NCI-H524 (cell line): ENCODE measurements at regions not wholly inside any gene's neighbourhood (a gene's known extent, or its start where the extent isn't known, plus 50 kb on each side); places are given as distances from the start of the nearest gene placed in this dataset.
A peak's percentile ranks its signal among the peaks of the same experiment; 100 is the strongest.

ENCODE experiments used
- DNase-seq, 2 experiments: peaks; one replicate each; lab custom pipeline; 2025; lab: John Stamatoyannopoulos, UW

DNA sequence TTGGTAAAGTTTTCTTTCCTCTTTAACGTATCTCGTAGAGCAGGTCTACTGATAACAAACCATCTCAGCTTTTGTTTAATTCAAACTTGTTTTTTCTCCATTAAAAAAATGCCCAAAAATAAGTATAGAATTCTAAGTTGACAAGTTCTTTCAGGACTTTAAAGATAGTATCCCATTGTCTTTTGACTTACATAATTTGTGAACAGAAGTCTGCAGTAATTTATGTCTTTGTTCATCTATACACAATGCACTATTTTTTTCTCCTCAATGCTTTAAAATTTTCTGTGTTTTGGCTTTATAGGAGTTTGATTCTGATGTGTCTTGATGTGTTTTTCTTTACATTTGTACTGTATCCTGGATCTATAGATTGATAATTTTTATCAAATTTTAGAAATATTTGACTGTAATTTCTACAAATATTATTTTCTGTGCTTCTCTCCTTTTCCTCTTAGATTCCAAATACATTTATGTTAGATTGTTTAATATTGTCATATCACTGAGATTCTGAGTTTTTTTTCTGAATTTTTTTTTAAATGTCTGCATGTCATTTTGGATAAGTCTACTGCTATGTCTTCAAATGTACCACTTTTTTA lies 143.3 kb downstream of the FTCDNL1 start:
- no peak for DNase-seq

GRCh38 chr2:199705538-199705937 lies 145.5 kb downstream of the FTCDNL1 start:
- DNase-seq, result no peak

DNA sequence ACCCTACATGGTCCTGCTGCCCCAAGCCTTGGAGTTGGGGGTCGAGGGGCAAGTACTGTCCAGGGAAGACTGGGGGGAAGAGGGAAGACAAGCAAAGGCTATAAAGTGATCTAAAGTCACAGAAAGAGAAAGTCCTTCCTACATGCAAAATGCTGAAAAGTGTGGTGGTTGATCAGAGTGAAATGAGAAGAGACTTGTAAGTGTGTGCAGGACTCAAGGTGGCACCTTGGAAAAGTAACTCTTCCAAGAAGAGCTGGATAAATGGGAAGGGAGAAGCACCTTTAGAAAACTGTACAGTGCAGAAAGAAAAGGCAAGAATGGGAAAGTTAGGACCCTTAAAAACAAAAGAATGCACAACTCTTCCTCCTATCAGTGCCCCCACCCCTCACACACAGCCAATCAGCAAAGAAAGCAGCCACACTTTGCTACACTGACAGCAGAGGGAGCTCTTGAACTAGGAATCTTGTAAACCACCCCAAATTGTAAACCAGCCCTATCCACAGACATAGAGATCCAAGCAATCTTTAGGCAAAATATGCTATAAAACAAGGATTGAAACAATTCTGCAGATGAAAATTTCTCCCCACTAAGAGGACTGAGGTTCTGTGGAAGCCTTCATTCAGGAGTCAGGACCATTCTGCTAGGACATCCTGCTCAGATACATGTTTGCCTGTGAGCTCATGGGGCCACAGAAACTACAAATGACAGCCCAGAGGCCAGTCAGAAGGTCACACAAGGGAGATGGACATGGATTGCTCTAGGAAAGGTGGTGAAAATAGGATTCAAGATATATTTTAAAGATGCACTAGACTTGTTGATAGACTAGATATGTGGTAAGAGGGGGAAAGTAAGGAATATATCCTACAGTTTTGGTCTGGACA lies 146.4 kb downstream of the FTCDNL1 start:
- DNase-seq, result peak; percentile 3 to 40

- DNase-seq, result no peak
These were observed 147.8 kb downstream of the FTCDNL1 start for GRCh38 chr2:199703199-199703598.

- DNase-seq, result no peak
These were observed 153.5 kb downstream of the FTCDNL1 start for GRCh38 chr2:199697469-199697868.

DNA sequence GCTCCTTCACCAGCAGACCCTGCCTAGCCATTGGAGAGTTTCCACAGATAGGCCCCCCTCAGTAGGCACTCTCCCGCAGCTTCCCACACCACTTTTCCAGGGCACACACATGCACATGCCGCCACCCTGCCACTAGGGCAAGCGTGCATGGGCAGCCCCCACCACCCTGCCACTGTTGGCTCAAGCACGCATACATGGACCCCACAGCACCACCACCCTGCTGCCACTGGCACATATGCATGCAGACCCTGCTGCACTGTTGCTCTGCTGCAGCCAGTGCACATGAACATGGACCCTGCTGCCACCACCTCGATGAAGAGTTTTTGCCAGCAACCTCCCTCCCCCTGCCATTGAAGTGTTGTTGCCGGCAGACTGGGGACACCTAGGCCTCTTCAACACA lies 154.9 kb downstream of the FTCDNL1 start:
- no peak for DNase-seq

GRCh38 chr2:199693861-199694260 lies 157.1 kb downstream of the FTCDNL1 start:
- no peak for DNase-seq

DNA sequence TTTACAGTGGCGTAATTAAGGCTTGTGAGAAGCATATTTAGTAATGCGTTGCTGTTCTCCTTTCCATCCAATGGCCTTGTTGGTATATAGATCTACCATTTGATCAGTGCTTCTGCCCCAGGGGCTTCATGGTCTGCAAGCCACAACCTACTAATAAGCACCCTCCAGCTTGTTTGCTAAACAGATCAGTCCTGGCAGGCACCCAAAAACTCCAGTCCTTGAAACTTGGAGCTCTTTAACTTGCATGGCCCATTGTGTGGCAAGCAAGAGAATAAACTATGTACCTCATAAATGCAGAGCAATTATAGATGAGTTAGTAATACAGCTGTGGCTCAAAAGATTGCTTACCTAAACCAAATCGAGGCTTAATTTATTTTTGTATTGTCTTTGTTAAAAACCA lies 158.5 kb downstream of the FTCDNL1 start:
- peak in 1 of 2 experiments; percentile 24 for DNase-seq

GRCh38 chr2:199690225-199690624 lies 160.8 kb downstream of the FTCDNL1 start:
- DNase-seq, result no peak

DNA sequence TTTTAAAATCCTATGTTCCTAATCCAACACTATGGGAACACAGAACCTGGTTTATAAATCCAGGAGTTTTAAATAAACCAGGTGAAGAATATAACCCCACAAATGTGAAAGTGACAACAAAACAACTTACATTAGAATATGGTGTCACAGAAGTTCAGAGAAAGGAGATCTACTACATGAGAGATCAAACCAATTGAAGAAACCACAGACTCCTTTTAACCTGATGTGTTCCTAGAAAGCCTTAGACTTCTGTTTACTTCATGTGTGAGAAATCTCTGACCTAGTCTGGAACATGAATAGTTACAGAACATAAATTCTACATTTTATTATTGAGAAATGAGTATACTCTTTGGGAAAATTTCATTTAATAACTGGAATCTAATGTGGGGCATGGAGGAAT lies 165.3 kb downstream of the FTCDNL1 start:
- DNase-seq, result no peak

- no peak for DNase-seq
These were observed 166.2 kb downstream of the FTCDNL1 start for GRCh38 chr2:199684832-199685231.

GRCh38 chr2:199684168-199684567 lies 166.8 kb downstream of the FTCDNL1 start:
- no peak for DNase-seq

- DNase-seq, result no peak
These were observed 169.0 kb downstream of the FTCDNL1 start for GRCh38 chr2:199682001-199682400.

DNA sequence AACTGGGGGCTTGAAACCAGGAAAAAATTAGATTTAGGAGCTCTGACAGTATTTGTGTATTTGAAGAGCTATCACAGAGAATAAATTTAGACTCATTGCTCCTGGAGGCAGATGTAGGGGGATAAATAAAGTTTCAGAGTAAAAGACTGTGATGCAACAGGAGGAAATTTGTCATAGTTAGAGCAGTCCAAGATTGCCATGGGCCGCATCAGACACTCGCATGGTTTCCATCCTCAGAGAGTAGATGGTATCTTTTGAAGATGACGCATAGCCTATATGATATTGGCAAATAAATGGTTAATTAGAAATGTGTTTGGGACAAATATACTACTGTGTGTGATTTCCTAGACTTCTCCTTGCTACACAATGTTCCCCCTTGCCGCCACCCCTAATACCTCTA lies 170.5 kb downstream of the FTCDNL1 start:
- DNase-seq, result no peak

- DNase-seq, result no peak
These were observed 171.1 kb downstream of the FTCDNL1 start for GRCh38 chr2:199679883-199680282.

GRCh38 chr2:199677881-199678280 lies 173.1 kb downstream of the FTCDNL1 start:
- no peak for DNase-seq

DNA sequence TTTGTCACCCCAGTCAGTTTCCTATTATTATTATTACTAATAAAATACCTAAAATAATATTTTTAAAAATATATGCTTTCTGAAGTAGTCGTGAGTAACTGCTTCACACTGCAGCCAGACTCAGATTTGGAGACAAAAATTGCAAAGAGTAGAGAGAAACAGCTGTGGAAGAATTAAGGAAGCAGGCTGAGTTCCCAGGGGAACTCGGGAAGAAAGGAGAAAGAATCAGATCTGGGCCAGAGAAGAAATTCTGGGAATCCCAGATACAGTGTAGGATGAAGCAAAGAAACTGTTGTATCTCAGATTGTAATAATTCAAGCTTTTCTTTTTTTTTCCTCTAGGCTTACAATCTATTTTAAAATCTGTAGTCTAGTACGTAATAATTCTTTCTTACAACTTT lies 182.3 kb downstream of the FTCDNL1 start:
- DNase-seq, result no peak

GRCh38 chr2:199663157-199663556 lies 187.8 kb downstream of the FTCDNL1 start:
- DNase-seq, result no peak

GRCh38 chr2:199662255-199662654 lies 188.7 kb downstream of the FTCDNL1 start:
- DNase-seq, result no peak

- no peak for DNase-seq
These were observed 190.8 kb downstream of the FTCDNL1 start for GRCh38 chr2:199660167-199660566.

DNA sequence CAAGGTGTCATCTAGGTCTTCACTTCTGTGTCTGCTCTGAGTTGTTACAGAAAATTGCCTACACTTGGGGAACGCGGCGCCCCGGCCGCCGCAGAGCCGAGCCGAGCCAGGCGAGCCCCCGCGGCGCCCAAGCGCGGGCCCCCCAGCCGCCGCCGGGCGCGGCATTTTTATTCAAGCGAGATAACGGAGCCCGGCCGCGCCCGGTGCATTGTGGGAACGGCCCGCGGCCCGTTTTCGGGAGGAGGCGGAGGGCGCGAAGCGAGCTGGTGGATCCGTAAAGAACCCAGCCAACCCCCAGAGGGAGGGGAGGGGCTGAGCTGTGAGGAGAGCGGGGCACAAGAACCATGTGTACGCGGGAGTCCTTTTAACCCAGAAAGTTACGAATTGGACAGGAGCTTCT lies 191.8 kb downstream of the FTCDNL1 start:
- DNase-seq, result peak; percentile 30 to 71

GRCh38 chr2:199646439-199646838 lies 188.7 kb upstream of the SATB2 start:
- no peak for DNase-seq

- no peak for DNase-seq
These were observed 173.4 kb upstream of the SATB2 start for GRCh38 chr2:199631129-199631528.

DNA sequence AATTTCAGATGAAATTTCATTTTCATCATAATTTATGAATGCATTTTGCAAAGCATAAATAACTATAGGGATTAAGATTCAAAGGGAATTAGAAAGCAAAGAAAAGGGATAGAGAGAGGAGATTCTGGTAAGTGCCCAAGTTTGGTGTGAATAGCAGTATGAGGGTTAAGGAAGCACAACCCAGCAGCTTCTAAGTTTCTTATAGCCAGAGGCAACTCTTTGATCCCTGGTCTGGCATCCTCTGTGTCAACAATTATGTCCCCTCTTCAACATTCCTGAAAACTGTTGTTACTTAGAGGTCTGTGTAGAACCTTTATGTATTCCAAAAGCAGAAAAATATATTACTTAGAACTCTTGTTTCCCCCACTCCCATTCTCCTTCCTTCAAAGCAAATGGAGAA lies 171.6 kb upstream of the SATB2 start:
- no peak for DNase-seq
